Endothelial cell of umbilical vein (primary cell): ENCODE measurements at regions not wholly inside any gene's neighbourhood (a gene's known extent, or its start where the extent isn't known, plus 50 kb on each side); places are given as distances from the start of the nearest gene placed in this dataset.

Experiments used
- BruUV-seq: library from RNA; stranded (reverse); fragments of 400-500 nt; replicated peaks from 2 replicates; lab custom pipeline; 2021; lab: Mats Ljungman, UMichigan
- CTCF ChIA-PET: fragments of 300-600, 350-600 bp; sonication (Branson Sonifier 250); formaldehyde crosslinking; loops from one replicate; lab custom pipeline; 2021; ENCODE audit warnings: antibody characterized with exemption, inconsistent platforms; lab: Charles Lee
- POLR2A ChIA-PET: fragments of 300-600, 350-600 bp; sonication (Branson Sonifier 250); formaldehyde crosslinking; loops from one replicate; lab custom pipeline; 2021; ENCODE audit warnings: antibody characterized with exemption, inconsistent platforms; lab: Charles Lee
- DNase-seq: peaks from one replicate; pipeline ENCODE4 v3.0.0-alpha.2; 2011; ENCODE audit warnings: low read depth, low spot score
- FAIRE-seq: peaks from 2 replicates; lab custom pipeline; 2011; peaks lifted over from hg19 to GRCh38; lab: Jason Lieb, UNC
- H2AFZ ChIP-seq: 2 replicates; pipeline ENCODE4 v1.6.0; 2012; ENCODE audit warnings: low read depth, low read length, control low read depth, inconsistent platforms
- H3K27ac ChIP-seq: 2 replicates; pipeline ENCODE4 v1.5.1; 2011; ENCODE audit warnings: low read depth, mild to moderate bottlenecking, control low read depth, low read length, moderate library complexity; ENCODE audit not compliant: insufficient read depth
- H3K27me3 ChIP-seq, 2 experiments: 2 replicates each; pipeline versions ENCODE4 v1.6.0 to v1.6.1; 2011; ENCODE audit warnings: low read length in 2 of 2, mixed read lengths in 1 of 2; ENCODE audit not compliant: control insufficient read depth in 2 of 2, insufficient read depth in 2 of 2
- H3K36me3 ChIP-seq, 2 experiments: 2 replicates in 1 of 2; 3 replicates in 1 of 2; pipeline ENCODE4 v1.5.1; 2011; ENCODE audit warnings: low read length in 2 of 2, mild to moderate bottlenecking in 1 of 2, moderate library complexity in 1 of 2; ENCODE audit not compliant: control insufficient read depth in 2 of 2, insufficient read depth in 2 of 2; ENCODE audit errors: extremely low read depth in 1 of 2
- H3K4me1 ChIP-seq: 3 replicates; pipeline ENCODE4 v1.5.1; 2011; ENCODE audit warnings: mild to moderate bottlenecking, low read length; ENCODE audit not compliant: control insufficient read depth, insufficient read depth; ENCODE audit errors: extremely low read depth
- H3K4me2 ChIP-seq: 2 replicates; pipeline ENCODE4 v1.6.1; 2011; ENCODE audit warnings: low read length, control low read depth, mixed read lengths; ENCODE audit not compliant: insufficient read depth
- H3K4me3 ChIP-seq, 3 experiments: fragments of 200-600 bp in 1 of 3; sonication (generic), shearing (Covaris generic) in 1 of 3; replicated peaks in 1 of 3; 2 replicates each; pipeline ENCODE4 v1.5.1; 2011 to 2016; ENCODE audit warnings: control low read depth in 3 of 3, low read length in 3 of 3, mild to moderate bottlenecking in 2 of 3, inconsistent platforms in 1 of 3, low read depth in 1 of 3, moderate library complexity in 1 of 3; ENCODE audit not compliant: insufficient read depth in 1 of 3
- H3K79me2 ChIP-seq: 2 replicates; pipeline ENCODE4 v1.6.0; 2012; ENCODE audit warnings: low read length, inconsistent platforms; ENCODE audit not compliant: control insufficient read depth, insufficient read depth
- H3K9ac ChIP-seq: replicated peaks from 2 replicates; pipeline ENCODE3; 2011; ENCODE audit warnings: low read length, control low read depth; ENCODE audit not compliant: insufficient read depth; ENCODE audit errors: extremely low read depth
- H3K9me1 ChIP-seq: replicated peaks from 3 replicates; pipeline ENCODE4 v1.6.0; 2011; ENCODE audit warnings: mild to moderate bottlenecking, low read length; ENCODE audit not compliant: control insufficient read depth, insufficient read depth; ENCODE audit errors: extremely low read depth
- H3K9me3 ChIP-seq: replicated peaks from 2 replicates; pipeline ENCODE4 v1.5.1; 2012; ENCODE audit warnings: low read length, inconsistent platforms; ENCODE audit not compliant: control insufficient read depth, insufficient read depth
- H4K20me1 ChIP-seq: replicated peaks from 2 replicates; pipeline ENCODE3; 2011; ENCODE audit warnings: mild to moderate bottlenecking, low read length; ENCODE audit not compliant: control insufficient read depth, insufficient read depth; ENCODE audit errors: extremely low read depth
- CTCF ChIP-seq, 2 donors: IDR thresholded peaks; 1 replicate in 1 of 2; 2 replicates in 1 of 2; pipeline ENCODE4 v1.5.1; 2011; ENCODE audit warnings: low read length in 2 of 2, mild to moderate bottlenecking in 2 of 2, moderate library complexity in 2 of 2, control low read depth in 1 of 2, inconsistent platforms in 1 of 2, low read depth in 1 of 2; ENCODE audit not compliant: insufficient read depth in 1 of 2; ENCODE audit errors: extremely low read depth in 1 of 2
- EZH2 ChIP-seq: IDR thresholded peaks from 2 replicates; pipeline ENCODE4 v1.6.1; 2012; ENCODE audit warnings: borderline replicate concordance, low read depth, mild to moderate bottlenecking, moderate library complexity, low read length, inconsistent platforms; ENCODE audit not compliant: severe bottlenecking
- FOS ChIP-seq: IDR thresholded peaks from 2 replicates; pipeline ENCODE4 v1.6.1; 2011; ENCODE audit warnings: mild to moderate bottlenecking, low read length, moderate library complexity, borderline replicate concordance; ENCODE audit not compliant: insufficient read depth
- GATA2 ChIP-seq: IDR thresholded peaks from 2 replicates; pipeline ENCODE4 v1.7.0; 2011; ENCODE audit warnings: low read depth, mild to moderate bottlenecking, moderate library complexity, mixed read lengths, low read length; ENCODE audit not compliant: insufficient read length, insufficient read depth
- JUN ChIP-seq: IDR thresholded peaks from 2 replicates; pipeline ENCODE4 v1.6.1; 2011; ENCODE audit warnings: borderline replicate concordance, low read depth; ENCODE audit not compliant: insufficient read length, insufficient read depth
- MAX ChIP-seq: IDR thresholded peaks from 2 replicates; pipeline ENCODE4 v1.6.1; 2011; ENCODE audit not compliant: insufficient read depth, insufficient read length
- MYC ChIP-seq: IDR thresholded peaks from one replicate; pipeline ENCODE4 v1.6.1; 2011; ENCODE audit warnings: mild to moderate bottlenecking, low read depth, low read length
- POLR2A ChIP-seq: IDR thresholded peaks from 2 replicates; pipeline ENCODE4 v1.6.1; 2012; ENCODE audit warnings: low read depth, mild to moderate bottlenecking, control low read depth, low read length
- POLR2AphosphoS5 ChIP-seq: IDR thresholded peaks from 2 replicates; pipeline ENCODE4 v1.6.1; 2012; ENCODE audit warnings: low read depth, mild to moderate bottlenecking, control low read depth, low read length, moderate library complexity; ENCODE audit not compliant: insufficient read depth
- dilution Hi-C: fragments of 300-500 bp; cut with MboI; formaldehyde crosslinking; loops from one replicate; pipeline ENCODE4 v1.15.0; 2019; ENCODE audit warnings: low sequenced_read_pairs; ENCODE audit not compliant: extremely low pct_ligation_motif_present
- intact Hi-C: fragments of 100-400 bp; cut with micrococcal nuclease; formaldehyde crosslinking; loops from one replicate; pipeline ENCODE4 v1.10.0; 2022

- H4K20me1 ChIP-seq: no peaks in the 10 kb centered on the region
- H3K9me1 ChIP-seq: no peaks in the 10 kb centered on the region
- intact Hi-C loops (no loop called here), dilution Hi-C loops (no loop called here)
- H3K79me2 ChIP-seq: no peaks in the 10 kb centered on the region
- BruUV-seq: no TSS peak
- FAIRE-seq (no peak), DNase-seq (no peak)
- no peak overlapping the region for H3K27ac ChIP-seq
- no peak overlapping the region for H3K4me3 ChIP-seq
- ChIA-PET CTCF (no interaction called here), POLR2A (no interaction called here)
- H3K9me3 ChIP-seq: no peaks in the 10 kb centered on the region
- no peaks in the 10 kb centered on the region for H3K27me3 ChIP-seq
- TF ChIP-seq GATA2: no peak
- TF ChIP-seq MYC: no peak
- no peak for TF ChIP-seq MAX
- no peak for TF ChIP-seq FOS
- no peak for TF ChIP-seq EZH2
- no peak for TF ChIP-seq JUN
- TF ChIP-seq POLR2AphosphoS5: no peak
- TF ChIP-seq CTCF (IDR thresholded peaks at IDR 0.05; ENCODE audit: extremely low read depth in 1 of 2, insufficient read depth in 1 of 2, low read depth in 1 of 2, low read length in 2 of 2): no peak
- TF ChIP-seq POLR2A: no peak
- H3K4me2 ChIP-seq: no peak overlapping the region
- H3K9ac ChIP-seq: no peak overlapping the region
- no peak overlapping the region for H2AFZ ChIP-seq
- no peaks in the 10 kb centered on the region for H3K4me1 ChIP-seq
- no peaks in the 10 kb centered on the region for H3K36me3 ChIP-seq
Observed at GRCh38 chr18:57230861-57231585, 84.1 kb downstream of the BOD1L2 start.
